ENCODE measurements at regions not wholly inside any gene's neighbourhood (a gene's known extent, or its start where the extent isn't known, plus 50 kb on each side); places are given as distances from the start of the nearest gene placed in this dataset.
"Not testable (repeated sequence)": the region's sequence is repeated elsewhere in the genome, so short reads cannot be mapped to it uniquely, and the experiment has no call there.

- DNase-seq (ENCODE audit: low read depth), result no peak
Observed at GRCh38 chr11:115630214-115630613, 126.0 kb upstream of the CADM1 start.

- DNase-seq (ENCODE audit: low read depth), result no peak
Observed at GRCh38 chr11:115629456-115630015, 125.3 kb upstream of the CADM1 start.

GRCh38 chr11:115627666-115628460, 123.6 kb upstream of the CADM1 start:
- no peak for DNase-seq (ENCODE audit: low read depth)

- DNase-seq (ENCODE audit: low read depth), result no peak
Observed at GRCh38 chr11:115627071-115627470, 122.9 kb upstream of the CADM1 start.

GRCh38 chr11:115626414-115626813, 122.2 kb upstream of the CADM1 start:
- no peak for DNase-seq (ENCODE audit: low read depth)

- DNase-seq (ENCODE audit: low read depth), result no peak
Observed at GRCh38 chr11:115625502-115625901, 121.3 kb upstream of the CADM1 start.

GRCh38 chr11:115624065-115624464, 119.8 kb upstream of the CADM1 start:
- no peak for DNase-seq (ENCODE audit: low read depth)

GRCh38 chr11:115623021-115623451, 118.8 kb upstream of the CADM1 start:
- DNase-seq (ENCODE audit: low read depth), result no peak

- DNase-seq (ENCODE audit: low read depth), result no peak
Observed at GRCh38 chr11:115618428-115618827, 114.2 kb upstream of the CADM1 start.

GRCh38 chr11:115617767-115618166, 113.6 kb upstream of the CADM1 start:
- no peak for DNase-seq (ENCODE audit: low read depth)

- no peak for DNase-seq (ENCODE audit: low read depth)
Observed at GRCh38 chr11:115616971-115617370, 112.8 kb upstream of the CADM1 start.

- no peak for DNase-seq (ENCODE audit: low read depth)
Observed at GRCh38 chr11:115613986-115614632, 109.9 kb upstream of the CADM1 start.

GRCh38 chr11:115613004-115613403, 108.8 kb upstream of the CADM1 start:
- DNase-seq (ENCODE audit: low read depth), result no peak

- DNase-seq (ENCODE audit: low read depth), result no peak
Observed at GRCh38 chr11:115612046-115612730, 108.0 kb upstream of the CADM1 start.

- DNase-seq (ENCODE audit: low read depth), result no peak
Observed at GRCh38 chr11:115611343-115611742, 107.1 kb upstream of the CADM1 start.

GRCh38 chr11:115610908-115611307, 106.7 kb upstream of the CADM1 start:
- no peak for DNase-seq (ENCODE audit: low read depth)

GRCh38 chr11:115610234-115610633, 106.0 kb upstream of the CADM1 start:
- DNase-seq (ENCODE audit: low read depth), result not testable (repeated sequence)

- DNase-seq (ENCODE audit: low read depth), result no peak
Observed at GRCh38 chr11:115608976-115609375, 104.8 kb upstream of the CADM1 start.

- no peak for DNase-seq (ENCODE audit: low read depth)
Observed at GRCh38 chr11:115607621-115608221, 103.5 kb upstream of the CADM1 start.

GRCh38 chr11:115606498-115607220, 102.4 kb upstream of the CADM1 start:
- DNase-seq (ENCODE audit: low read depth), result no peak

GRCh38 chr11:115605871-115606497, 101.8 kb upstream of the CADM1 start:
- no peak for DNase-seq (ENCODE audit: low read depth)
